Parathyroid adenoma (tissue), 2 donors: ENCODE measurements at regions not wholly inside any gene's neighbourhood (a gene's known extent, or its start where the extent isn't known, plus 50 kb on each side); places are given as distances from the start of the nearest gene placed in this dataset.

Experiments used
- H2AFZ ChIP-seq: fragments of 300-600 bp; sonication (generic); one replicate; pipeline ENCODE4 v1.7.0; 2017; ENCODE audit warnings: antibody characterized with exemption, mild to moderate bottlenecking
- H3K27ac ChIP-seq: fragments of 300-600 bp; sonication (generic); one replicate; pipeline ENCODE4 v1.7.0; 2017
- H3K27me3 ChIP-seq: fragments of 300-600 bp; sonication (generic); one replicate; pipeline ENCODE4 v1.7.0; 2017; ENCODE audit warnings: low read length; ENCODE audit not compliant: control insufficient read depth, insufficient read depth
- H3K36me3 ChIP-seq: fragments of 300-600 bp; sonication (generic); one replicate; pipeline ENCODE4 v1.7.0; 2017; ENCODE audit warnings: low read length; ENCODE audit not compliant: control insufficient read depth, insufficient read depth
- H3K4me1 ChIP-seq: fragments of 300-600 bp; sonication (generic); one replicate; pipeline ENCODE4 v1.7.0; 2017; ENCODE audit warnings: control low read depth
- H3K4me2 ChIP-seq: fragments of 300-600 bp; sonication (generic); one replicate; pipeline ENCODE4 v1.7.0; 2017; ENCODE audit warnings: low read length
- H3K4me3 ChIP-seq: fragments of 300-600 bp; sonication (generic); one replicate; pipeline ENCODE4 v1.7.0; 2017; ENCODE audit warnings: low read depth, low read length
- H3K79me2 ChIP-seq: fragments of 300-600 bp; sonication (generic); one replicate; pipeline ENCODE4 v1.7.0; 2017; ENCODE audit warnings: control low read depth
- H3K9ac ChIP-seq: fragments of 300-600 bp; sonication (generic); one replicate; pipeline ENCODE4 v1.7.0; 2017; ENCODE audit warnings: mild to moderate bottlenecking
- H3K9me3 ChIP-seq: fragments of 300-600 bp; sonication (generic); one replicate; pipeline ENCODE4 v1.7.0; 2017; ENCODE audit warnings: low read length; ENCODE audit not compliant: control insufficient read depth
- CTCF ChIP-seq: fragments of 300-600 bp; sonication (generic); IDR thresholded peaks from one replicate; pipeline ENCODE4 v1.7.0; 2017; ENCODE audit warnings: antibody characterized with exemption, mild to moderate bottlenecking
- donor health status: primary hyperparathyroidism.

DNA sequence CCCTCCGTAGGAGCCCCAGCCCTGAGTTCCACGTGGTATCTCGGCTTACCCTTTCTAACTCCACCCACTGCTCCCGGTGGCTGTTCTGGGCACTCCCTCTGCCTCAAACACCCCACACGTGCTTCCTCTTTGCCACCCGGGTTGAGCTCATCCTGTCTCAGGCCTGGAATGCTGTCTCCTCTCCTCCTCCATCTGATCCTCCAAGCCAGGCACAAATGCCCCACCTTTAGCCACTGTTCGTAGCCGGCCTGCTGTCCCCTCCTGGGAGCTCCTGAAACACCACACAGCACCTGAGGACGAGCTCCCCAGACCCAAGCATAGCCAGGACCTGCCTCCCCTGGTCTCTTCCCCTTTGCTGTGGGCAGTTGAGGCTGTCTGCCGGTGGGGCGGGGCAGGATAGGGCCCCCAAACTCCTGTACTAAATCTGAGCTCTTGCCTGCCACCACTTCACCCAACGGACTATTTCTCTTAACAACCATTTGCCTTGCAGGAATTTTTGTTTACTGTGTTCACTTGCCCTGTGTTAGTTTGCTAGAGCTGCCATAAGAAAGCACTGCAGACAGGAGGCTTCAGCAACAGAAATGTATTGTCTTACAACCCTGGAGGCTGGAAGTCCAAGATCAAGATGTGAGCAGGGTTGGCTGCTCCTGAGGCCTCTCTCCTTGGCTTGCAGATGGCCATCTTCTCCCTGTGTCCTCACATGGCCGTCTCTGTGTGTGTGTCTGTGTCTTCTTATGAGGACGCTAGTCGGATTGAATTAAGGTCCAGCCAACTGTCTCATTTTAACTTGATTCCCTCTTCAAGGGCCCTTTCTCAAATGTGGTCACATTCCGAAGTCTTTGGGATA is 58.3 kb upstream of the SHH start:
- no peak overlapping the region for H3K4me3 ChIP-seq

DNA sequence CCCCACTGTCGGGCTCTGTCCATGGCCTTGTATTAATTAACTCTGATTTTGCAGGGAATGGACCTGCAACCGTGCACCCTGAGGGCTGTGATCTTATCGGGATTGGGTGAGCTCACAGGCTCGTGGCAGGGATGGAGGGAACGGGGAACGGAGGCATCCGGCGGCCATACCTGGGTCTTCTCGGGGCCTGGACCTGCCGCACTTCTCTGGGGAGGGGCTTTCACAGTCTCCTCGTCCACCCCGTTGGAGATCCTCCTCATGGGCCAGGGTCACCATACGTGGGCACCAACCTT is 57.5 kb upstream of the SHH start:
- Histone ChIP-seq H3K9ac (no peak overlapping the region), H3K79me2 (no peaks in the 10 kb centered on the region), H3K27ac (no peak overlapping the region), H3K9me3 (no peaks in the 10 kb centered on the region), H3K4me2 (no peak overlapping the region), H3K36me3 (no peaks in the 10 kb centered on the region), H2AFZ (no peak overlapping the region), H3K4me3 (no peak overlapping the region), H3K4me1 (no peaks in the 10 kb centered on the region), H3K27me3 (peaks cover 4% of the 10 kb centered on the region)
- TF ChIP-seq CTCF, result no peak

More for the DNA sequence above, 58.3 kb upstream of the SHH start:
- Histone ChIP-seq H3K27me3 (peaks cover 4% of the 10 kb centered on the region), H3K4me2 (no peak overlapping the region), H3K4me1 (no peaks in the 10 kb centered on the region), H2AFZ (no peak overlapping the region), H3K36me3 (no peaks in the 10 kb centered on the region), H3K27ac (no peak overlapping the region), H3K79me2 (no peaks in the 10 kb centered on the region), H3K9ac (no peak overlapping the region), H3K9me3 (no peaks in the 10 kb centered on the region)
- TF ChIP-seq CTCF, result no peak

DNA sequence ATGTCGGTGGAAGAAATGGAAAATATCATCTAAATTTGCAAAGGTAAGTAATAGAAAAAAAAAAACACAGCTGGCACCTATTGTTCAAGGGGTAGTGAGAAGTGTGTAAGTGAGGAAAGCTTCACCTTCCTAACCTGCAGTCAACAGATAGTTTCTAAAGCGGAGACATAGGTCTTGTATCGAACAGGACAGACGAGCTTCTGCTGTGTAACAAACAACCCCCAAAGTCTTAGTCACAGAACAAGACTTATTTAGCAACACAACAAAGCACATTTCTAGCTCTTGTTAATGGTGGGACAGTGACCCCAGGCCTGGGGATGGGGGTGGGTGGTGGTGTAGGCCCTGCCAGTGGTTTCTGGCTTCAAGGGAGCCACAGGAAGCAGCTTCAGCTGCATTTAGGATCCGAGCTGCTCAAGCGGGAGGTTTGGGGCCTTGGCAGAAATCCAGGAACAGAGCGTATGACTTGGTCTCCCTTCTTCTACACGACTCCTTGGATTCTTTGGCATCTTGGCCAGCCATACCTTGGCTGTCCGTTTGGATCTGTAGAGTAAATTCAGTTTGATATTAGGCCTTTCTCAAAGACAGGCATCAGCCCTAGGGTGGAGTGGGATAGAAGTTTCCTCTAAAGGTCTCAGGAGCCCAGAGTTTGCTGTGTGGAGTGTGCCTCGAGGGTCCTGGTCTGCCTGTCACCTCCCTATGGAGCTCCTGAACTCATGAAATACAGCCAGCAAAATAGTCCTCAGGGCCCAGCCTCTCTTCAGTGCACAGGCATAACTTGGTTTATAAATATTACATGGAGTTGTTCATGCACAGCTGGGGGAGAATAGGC is 56.9 kb upstream of the SHH start:
- Histone ChIP-seq H3K27ac (no peak overlapping the region), H3K4me3 (no peak overlapping the region), H3K4me2 (no peak overlapping the region), H3K4me1 (no peaks in the 10 kb centered on the region), H3K36me3 (no peaks in the 10 kb centered on the region), H3K9me3 (no peaks in the 10 kb centered on the region), H2AFZ (no peak overlapping the region), H3K79me2 (no peaks in the 10 kb centered on the region), H3K9ac (no peak overlapping the region), H3K27me3 (peaks cover 4% of the 10 kb centered on the region)
- TF ChIP-seq CTCF, result no peak

DNA sequence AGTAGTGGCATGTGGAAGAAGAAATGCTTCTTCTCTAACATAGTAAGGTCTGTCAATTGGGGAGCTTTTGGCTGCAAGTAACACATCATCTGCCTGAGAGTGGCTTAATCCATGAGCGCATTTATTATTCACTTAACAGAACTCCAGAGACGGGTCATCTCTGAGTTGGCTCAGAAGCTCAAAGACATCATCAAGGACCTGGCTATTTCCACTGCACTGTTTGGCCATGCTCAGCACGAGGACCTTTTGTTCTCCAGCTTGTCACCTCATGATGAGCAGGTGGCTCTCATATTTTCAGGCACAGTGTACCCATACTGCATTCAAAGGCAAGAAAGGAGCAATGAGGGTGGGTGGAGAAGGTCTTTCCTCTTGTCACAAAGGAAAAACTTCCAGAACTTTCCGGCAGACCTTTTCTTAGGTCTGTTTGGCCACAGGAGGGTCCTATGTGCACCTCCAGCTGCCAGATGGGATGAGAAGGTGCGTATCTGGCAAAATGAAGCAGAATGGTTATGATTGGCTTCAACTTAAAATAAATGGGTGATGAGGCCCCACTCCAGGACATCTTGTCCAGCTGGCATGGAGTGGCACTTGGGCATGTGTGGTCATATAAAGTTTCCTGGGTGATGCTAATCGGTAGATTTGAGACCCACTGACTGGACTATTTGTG is 55.6 kb upstream of the SHH start:
- H3K9ac ChIP-seq, result no peak overlapping the region
- no peak for TF ChIP-seq CTCF
- no peaks in the 10 kb centered on the region for H3K79me2 ChIP-seq
- no peaks in the 10 kb centered on the region for H3K4me1 ChIP-seq
- H3K4me2 ChIP-seq, result no peak overlapping the region
- peaks cover 4% of the 10 kb centered on the region for H3K27me3 ChIP-seq
- no peaks in the 10 kb centered on the region for H3K9me3 ChIP-seq
- no peaks in the 10 kb centered on the region for H3K36me3 ChIP-seq
- H3K4me3 ChIP-seq, result no peak overlapping the region
- no peak overlapping the region for H2AFZ ChIP-seq
- no peak overlapping the region for H3K27ac ChIP-seq
